ENCODE measurements at regions not wholly inside any gene's neighbourhood (a gene's known extent, or its start where the extent isn't known, plus 50 kb on each side); places are given as distances from the start of the nearest gene placed in this dataset.
"Not testable (repeated sequence)": the region's sequence is repeated elsewhere in the genome, so short reads cannot be mapped to it uniquely, and the experiment has no call there.

- not testable (repeated sequence) for H3K9me3 ChIP-seq (ENCODE audit: control insufficient read depth, insufficient read depth, low read length); H3K9ac ChIP-seq (ENCODE audit: low read depth, low read length); H3K4me1 ChIP-seq (ENCODE audit: insufficient read depth, low read length); H3K36me3 ChIP-seq (ENCODE audit: insufficient read depth, low read length)
Observed at GRCh38 chr14:55839301-55839947, 259.4 kb downstream of the KTN1 start.

GRCh38 chr14:55840821-55841220 lies 260.8 kb downstream of the KTN1 start:
- no peak overlapping the region for H3K9ac ChIP-seq (ENCODE audit: low read depth, low read length)
- no peaks in the 10 kb centered on the region for H3K4me1 ChIP-seq (ENCODE audit: insufficient read depth, low read length)
- H3K36me3 ChIP-seq (ENCODE audit: insufficient read depth, low read length) = no peaks in the 10 kb centered on the region
- H3K9me3 ChIP-seq (ENCODE audit: control insufficient read depth, insufficient read depth, low read length) = no peaks in the 10 kb centered on the region

- no peaks in the 10 kb centered on the region for H3K4me1 ChIP-seq (ENCODE audit: insufficient read depth, low read length)
- no peaks in the 10 kb centered on the region for H3K9me3 ChIP-seq (ENCODE audit: control insufficient read depth, insufficient read depth, low read length)
- no peak overlapping the region for H3K9ac ChIP-seq (ENCODE audit: low read depth, low read length)
- no peaks in the 10 kb centered on the region for H3K36me3 ChIP-seq (ENCODE audit: insufficient read depth, low read length)
Observed at GRCh38 chr14:55841625-55842024, 261.6 kb downstream of the KTN1 start.

DNA sequence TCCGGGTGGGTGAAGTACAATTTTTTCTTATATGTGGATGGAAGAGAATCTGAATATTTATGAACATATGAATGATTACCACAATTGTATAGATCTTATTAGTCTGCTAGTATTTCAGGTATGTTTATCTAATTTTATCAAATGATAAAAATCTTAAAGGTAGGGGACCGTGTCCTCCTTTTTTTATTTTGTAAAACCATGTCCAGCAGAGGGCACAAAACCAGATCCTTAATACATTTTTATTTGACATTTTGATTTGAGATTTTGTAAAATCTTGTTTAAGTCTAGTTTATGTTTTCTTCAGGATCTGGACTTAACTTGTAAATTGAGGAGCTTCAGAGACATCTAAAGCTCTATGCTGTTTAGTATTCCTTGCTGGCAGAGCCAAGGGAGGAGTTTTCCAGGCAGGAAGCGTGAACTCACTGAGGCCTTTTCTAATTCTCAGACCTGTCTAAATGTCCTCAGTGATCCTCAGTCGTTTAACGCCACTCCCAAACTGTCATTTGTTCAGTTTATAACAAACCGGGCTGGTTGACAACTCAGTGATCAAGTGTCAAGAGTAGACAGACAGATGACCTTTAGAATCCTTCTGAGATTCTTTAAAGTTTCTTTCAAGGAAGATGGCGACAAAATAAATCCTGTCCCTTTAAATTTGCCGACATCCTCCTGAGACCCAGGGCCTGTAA lies 263.9 kb downstream of the KTN1 start:
- no peaks in the 10 kb centered on the region for H3K4me1 ChIP-seq (ENCODE audit: insufficient read depth, low read length)
- no peaks in the 10 kb centered on the region for H3K36me3 ChIP-seq (ENCODE audit: insufficient read depth, low read length)
- H3K9ac ChIP-seq (ENCODE audit: low read depth, low read length) = no peak overlapping the region
- H3K9me3 ChIP-seq (ENCODE audit: control insufficient read depth, insufficient read depth, low read length) = no peaks in the 10 kb centered on the region

DNA sequence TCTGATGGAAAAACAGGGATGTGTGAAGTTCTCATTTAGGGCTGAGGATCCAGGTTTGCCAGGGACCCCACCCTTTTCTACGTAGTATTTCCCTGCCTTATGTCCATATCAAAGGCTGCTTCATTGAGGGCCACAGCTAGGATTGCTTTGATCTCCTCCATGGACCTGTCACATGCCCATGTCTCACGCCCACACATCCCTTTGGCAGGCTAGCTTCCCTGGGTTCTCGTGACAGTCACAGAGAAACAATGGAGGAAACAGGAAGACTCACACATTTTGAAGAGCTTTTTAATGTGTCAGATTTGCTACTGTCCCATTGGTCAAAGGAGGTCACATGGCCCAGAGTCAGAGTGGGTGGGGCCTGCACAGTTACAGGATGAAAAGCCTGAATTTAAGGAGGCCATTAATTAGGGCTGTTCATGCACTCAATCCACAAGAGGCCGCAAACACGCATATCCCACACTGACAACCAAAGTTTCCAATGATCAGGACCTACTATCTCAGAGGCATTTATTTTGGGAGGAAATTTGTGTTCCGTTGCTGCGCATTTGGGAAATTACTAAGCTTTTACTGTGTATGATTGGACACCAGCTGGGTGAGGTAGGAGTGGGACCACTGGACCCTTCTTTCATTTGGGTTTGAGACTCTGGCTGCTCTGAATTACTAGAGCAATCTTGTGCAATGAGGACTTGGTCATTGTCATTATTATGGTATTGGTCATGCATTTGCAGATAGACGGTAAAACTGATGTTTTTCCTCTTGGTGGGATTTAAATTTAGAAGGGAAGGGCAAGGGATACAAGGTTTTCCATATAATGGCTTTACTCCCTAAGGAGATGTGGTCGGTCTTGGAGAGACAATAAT lies 266.2 kb downstream of the KTN1 start:
- Histone ChIP-seq H3K9ac (ENCODE audit: low read depth, low read length) (no peak overlapping the region), H3K36me3 (ENCODE audit: insufficient read depth, low read length) (no peaks in the 10 kb centered on the region), H3K4me1 (ENCODE audit: insufficient read depth, low read length) (no peaks in the 10 kb centered on the region), H3K9me3 (ENCODE audit: control insufficient read depth, insufficient read depth, low read length) (no peaks in the 10 kb centered on the region)

DNA sequence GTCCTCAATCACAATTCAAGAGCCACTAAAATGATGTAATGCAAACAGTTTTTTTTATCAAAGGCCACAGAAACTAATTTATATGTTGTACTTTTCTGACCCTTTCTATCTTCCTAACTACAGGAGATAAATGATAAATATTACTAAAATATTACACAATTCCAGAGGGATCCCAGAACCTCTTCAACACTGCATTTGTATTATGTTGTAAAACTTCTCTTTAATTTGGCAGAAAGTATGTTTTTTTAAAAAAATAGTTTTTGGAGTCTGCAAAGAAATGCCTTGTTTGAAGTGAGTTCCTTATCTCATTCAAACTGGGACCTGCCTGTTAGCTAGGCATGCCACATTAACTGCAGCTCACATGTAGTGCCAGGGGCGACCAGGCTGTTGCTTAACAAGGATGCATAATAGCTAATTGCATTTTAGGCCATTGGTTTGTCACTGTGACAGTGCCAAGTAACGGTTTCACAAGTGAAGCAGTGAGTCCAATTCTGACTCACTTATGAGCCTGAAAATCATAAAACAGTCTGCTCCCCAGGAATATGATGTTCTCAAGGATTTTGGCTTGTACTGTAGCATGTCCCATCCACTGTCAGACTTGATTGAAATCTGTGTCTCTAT lies 266.9 kb downstream of the KTN1 start:
- no peaks in the 10 kb centered on the region for H3K4me1 ChIP-seq (ENCODE audit: insufficient read depth, low read length)
- H3K9ac ChIP-seq (ENCODE audit: low read depth, low read length) = no peak overlapping the region
- H3K36me3 ChIP-seq (ENCODE audit: insufficient read depth, low read length) = no peaks in the 10 kb centered on the region
- H3K9me3 ChIP-seq (ENCODE audit: control insufficient read depth, insufficient read depth, low read length) = no peaks in the 10 kb centered on the region

- no peaks in the 10 kb centered on the region for H3K9me3 ChIP-seq (ENCODE audit: control insufficient read depth, insufficient read depth, low read length)
- no peaks in the 10 kb centered on the region for H3K4me1 ChIP-seq (ENCODE audit: insufficient read depth, low read length)
- no peak overlapping the region for H3K9ac ChIP-seq (ENCODE audit: low read depth, low read length)
- no peaks in the 10 kb centered on the region for H3K36me3 ChIP-seq (ENCODE audit: insufficient read depth, low read length)
Observed at GRCh38 chr14:55847766-55848165, 267.8 kb downstream of the KTN1 start.

DNA sequence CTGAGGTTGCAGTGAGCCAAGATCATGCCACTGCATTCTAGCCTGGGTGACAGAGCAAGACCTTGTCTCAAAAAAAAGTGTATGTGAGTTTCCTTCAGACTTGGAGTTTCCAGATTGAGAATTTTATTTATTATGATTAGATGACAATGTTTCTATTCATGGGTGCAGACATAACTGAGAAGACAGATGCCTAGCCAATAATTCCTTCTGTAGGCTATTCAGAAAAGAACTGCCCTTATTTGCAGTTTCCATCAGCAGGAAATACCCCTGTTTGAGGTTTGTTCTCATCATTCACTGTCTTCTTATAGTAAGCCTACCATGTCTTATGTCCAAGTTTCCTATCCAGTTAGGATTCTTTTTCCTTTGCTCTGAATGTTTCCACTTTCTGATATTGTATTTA lies 269.0 kb downstream of the KTN1 start:
- H3K4me1 ChIP-seq (ENCODE audit: insufficient read depth, low read length) = no peaks in the 10 kb centered on the region
- H3K9me3 ChIP-seq (ENCODE audit: control insufficient read depth, insufficient read depth, low read length) = no peaks in the 10 kb centered on the region
- H3K9ac ChIP-seq (ENCODE audit: low read depth, low read length) = no peak overlapping the region
- no peaks in the 10 kb centered on the region for H3K36me3 ChIP-seq (ENCODE audit: insufficient read depth, low read length)

DNA sequence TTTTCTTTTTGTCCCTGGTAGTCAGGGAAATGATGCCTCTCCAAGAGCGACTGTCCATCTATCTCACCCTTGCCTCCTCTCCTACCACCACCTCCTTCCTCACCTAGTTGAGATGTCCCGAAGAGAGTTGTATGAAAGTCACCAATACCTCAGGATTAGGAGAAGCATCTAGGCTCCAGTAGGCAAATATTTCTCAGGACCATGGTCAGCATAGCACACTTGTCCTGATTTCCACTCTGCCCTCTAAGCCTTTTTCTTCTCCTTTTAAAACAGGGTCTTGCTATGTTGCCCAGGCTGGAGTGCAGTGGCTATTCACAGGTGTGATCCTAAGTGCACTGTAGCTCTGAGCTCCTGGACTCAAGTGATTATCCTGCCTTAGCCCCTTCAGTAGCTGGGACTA lies 268.4 kb upstream of the PELI2 start:
- no peaks in the 10 kb centered on the region for H3K9me3 ChIP-seq (ENCODE audit: control insufficient read depth, insufficient read depth, low read length)
- no peak overlapping the region for H3K9ac ChIP-seq (ENCODE audit: low read depth, low read length)
- no peaks in the 10 kb centered on the region for H3K4me1 ChIP-seq (ENCODE audit: insufficient read depth, low read length)
- no peaks in the 10 kb centered on the region for H3K36me3 ChIP-seq (ENCODE audit: insufficient read depth, low read length)

GRCh38 chr14:55850825-55851241 lies 267.4 kb upstream of the PELI2 start:
- no peaks in the 10 kb centered on the region for H3K4me1 ChIP-seq (ENCODE audit: insufficient read depth, low read length)
- H3K9ac ChIP-seq (ENCODE audit: low read depth, low read length) = no peak overlapping the region
- H3K9me3 ChIP-seq (ENCODE audit: control insufficient read depth, insufficient read depth, low read length) = no peaks in the 10 kb centered on the region
- H3K36me3 ChIP-seq (ENCODE audit: insufficient read depth, low read length) = no peaks in the 10 kb centered on the region

DNA sequence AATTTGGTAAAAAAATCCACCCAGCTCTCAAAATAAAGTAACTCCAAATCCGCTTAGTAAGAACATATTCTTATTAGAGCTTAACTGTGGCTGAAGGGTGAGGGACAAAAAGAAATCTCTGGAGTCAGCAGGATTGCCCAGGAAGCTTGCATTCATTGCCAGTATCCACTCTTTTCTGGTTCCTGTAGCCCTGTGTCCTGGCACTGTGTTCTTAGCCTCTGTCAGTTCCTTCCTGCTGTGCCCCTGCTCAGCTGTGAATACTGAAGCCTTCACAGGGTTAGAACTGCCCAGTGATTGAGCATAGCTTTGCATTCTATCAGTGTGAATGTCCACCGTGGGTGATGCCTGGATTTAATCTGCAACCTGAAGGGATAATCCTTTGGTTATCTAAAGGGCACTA lies 266.9 kb upstream of the PELI2 start:
- Histone ChIP-seq H3K4me1 (ENCODE audit: insufficient read depth, low read length) (no peaks in the 10 kb centered on the region), H3K9ac (ENCODE audit: low read depth, low read length) (no peak overlapping the region), H3K36me3 (ENCODE audit: insufficient read depth, low read length) (no peaks in the 10 kb centered on the region), H3K9me3 (ENCODE audit: control insufficient read depth, insufficient read depth, low read length) (no peaks in the 10 kb centered on the region)

DNA sequence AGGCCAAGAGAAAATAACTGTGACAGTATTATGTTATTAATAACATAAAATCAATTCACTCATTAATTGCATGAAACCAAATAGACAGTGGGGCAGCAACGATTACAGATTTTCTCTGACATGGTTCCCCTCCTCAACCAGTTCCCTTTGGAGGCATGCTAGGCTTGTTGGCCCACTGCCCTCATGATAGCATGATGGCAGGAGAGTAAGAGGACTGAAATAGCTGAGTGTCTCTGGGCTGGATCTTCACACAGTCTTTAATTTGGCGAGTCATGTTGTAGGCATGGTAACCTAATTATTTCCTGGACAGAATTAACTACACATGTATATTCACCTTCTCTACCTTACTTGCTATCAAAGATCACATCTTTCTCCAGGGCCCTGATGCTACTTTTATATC lies 266.2 kb upstream of the PELI2 start:
- Histone ChIP-seq H3K9ac (ENCODE audit: low read depth, low read length) (no peak overlapping the region), H3K9me3 (ENCODE audit: control insufficient read depth, insufficient read depth, low read length) (no peaks in the 10 kb centered on the region), H3K4me1 (ENCODE audit: insufficient read depth, low read length) (no peaks in the 10 kb centered on the region), H3K36me3 (ENCODE audit: insufficient read depth, low read length) (no peaks in the 10 kb centered on the region)

DNA sequence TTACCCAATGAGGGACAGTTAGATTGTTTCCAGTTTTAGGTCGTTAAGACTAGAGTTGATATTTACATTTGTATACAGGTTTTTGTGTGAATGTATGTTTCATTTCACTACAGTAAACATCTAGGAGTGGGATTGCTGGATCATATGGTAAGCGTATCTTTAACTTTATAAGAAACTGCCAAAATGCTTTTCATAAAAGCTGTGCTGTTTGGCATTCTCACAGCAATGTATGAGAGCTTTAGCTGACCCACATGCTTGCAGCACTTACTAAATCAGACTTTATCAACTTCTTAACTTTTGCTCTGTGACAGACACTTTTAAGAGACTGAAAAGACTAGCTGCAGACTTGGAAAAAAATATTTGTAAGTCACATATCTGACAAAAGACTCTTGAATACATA lies 262.5 kb upstream of the PELI2 start:
- Histone ChIP-seq H3K9me3 (ENCODE audit: control insufficient read depth, insufficient read depth, low read length) (peaks cover 5% of the 10 kb centered on the region; the same call in 1 of the 2 replicates), H3K4me1 (ENCODE audit: insufficient read depth, low read length) (no peaks in the 10 kb centered on the region), H3K36me3 (ENCODE audit: insufficient read depth, low read length) (no peaks in the 10 kb centered on the region), H3K9ac (ENCODE audit: low read depth, low read length) (no peak overlapping the region)

DNA sequence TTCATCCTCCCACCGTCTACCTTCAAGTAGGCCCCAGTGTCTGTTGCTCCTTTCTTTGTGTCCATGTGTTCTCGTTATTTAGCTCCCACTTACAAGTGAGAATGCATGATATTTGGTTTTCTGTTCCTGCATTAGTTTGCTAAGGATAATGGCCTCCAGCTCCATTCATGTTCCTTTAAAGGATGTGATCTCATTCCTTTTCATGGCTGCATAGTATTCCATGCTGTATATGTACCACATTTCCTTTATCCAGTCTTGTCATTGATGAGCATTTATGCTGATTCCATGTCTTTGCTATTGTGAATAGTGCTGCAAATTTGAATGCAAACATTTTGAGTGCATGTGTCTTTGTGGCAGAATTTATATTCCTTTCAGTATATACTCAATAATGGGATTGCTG lies 259.6 kb upstream of the PELI2 start:
- Histone ChIP-seq H3K4me1 (ENCODE audit: insufficient read depth, low read length) (no peaks in the 10 kb centered on the region), H3K9me3 (ENCODE audit: control insufficient read depth, insufficient read depth, low read length) (peaks cover 11% of the 10 kb centered on the region; the same call in 1 of the 2 replicates), H3K36me3 (ENCODE audit: insufficient read depth, low read length) (no peaks in the 10 kb centered on the region), H3K9ac (ENCODE audit: low read depth, low read length) (no peak overlapping the region)

Measured in ES-I3 (cell line).